HFFc6 (cell line): ENCODE measurements at regions not wholly inside any gene's neighbourhood (a gene's known extent, or its start where the extent isn't known, plus 50 kb on each side); places are given as distances from the start of the nearest gene placed in this dataset.

Experiments
- DNase-seq: peaks from one replicate; pipeline ENCODE4 v3.0.0-alpha.2; 2018
- H3K27ac Mint-ChIP-seq: 2 replicates; pipeline ENCODE4 v1.8.0; 2020; ENCODE audit warnings: mild to moderate bottlenecking, mixed read lengths
- H3K27me3 Mint-ChIP-seq: 2 replicates; pipeline ENCODE4 v1.8.0; 2021; ENCODE audit warnings: mild to moderate bottlenecking, moderate library complexity, mixed read lengths; ENCODE audit not compliant: insufficient read depth
- H3K36me3 Mint-ChIP-seq: 2 replicates; pipeline ENCODE4 v1.8.0; 2021; ENCODE audit warnings: low read depth, mixed read lengths
- H3K4me1 Mint-ChIP-seq: 2 replicates; pipeline ENCODE4 v1.8.0; 2020; ENCODE audit warnings: low read depth, mixed read lengths
- H3K4me3 Mint-ChIP-seq: 2 replicates; pipeline ENCODE4 v1.8.0; 2020; ENCODE audit warnings: mild to moderate bottlenecking, moderate library complexity, mixed read lengths
- H3K9me3 Mint-ChIP-seq: 2 replicates; pipeline ENCODE4 v1.8.0; 2020; ENCODE audit warnings: mild to moderate bottlenecking, mixed read lengths
- CTCF ChIP-seq: fragments of 200-600 bp; sonication (generic); IDR thresholded peaks from 2 replicates; pipeline ENCODE4 v1.5.0; 2021; ENCODE audit warnings: antibody characterized with exemption, mild to moderate bottlenecking

- DNase-seq, result no peak
- no peaks in the 10 kb centered on the region; the same call in 1 of the 2 replicates for H3K9me3 Mint-ChIP-seq
- H3K36me3 Mint-ChIP-seq, result peaks cover 23% of the 10 kb centered on the region
- no peak overlapping the region for H3K4me3 Mint-ChIP-seq
- no peaks in the 10 kb centered on the region for H3K27me3 Mint-ChIP-seq
- TF ChIP-seq CTCF, result no peak
- no peak overlapping the region for H3K27ac Mint-ChIP-seq
- H3K4me1 Mint-ChIP-seq, result peaks cover 39% of the 10 kb centered on the region
These were observed 113.7 kb upstream of the SLITRK1 start for GRCh38 chr13:83995930-83996329.

GRCh38 chr13:83992566-83993358, 110.5 kb upstream of the SLITRK1 start:
- no peak for DNase-seq
- Mint-ChIP-seq H3K27me3 (no peaks in the 10 kb centered on the region), H3K27ac (peak overlapping the region; percentile 78; the same call in 1 of the 2 replicates), H3K4me1 (peaks cover 66% of the 10 kb centered on the region), H3K36me3 (peaks cover 19% of the 10 kb centered on the region), H3K9me3 (no peaks in the 10 kb centered on the region; the same call in 1 of the 2 replicates), H3K4me3 (peak overlapping the region; percentile 84)
- no peak for TF ChIP-seq CTCF

GRCh38 chr13:83987394-83987793, 105.1 kb upstream of the SLITRK1 start:
- TF ChIP-seq CTCF, result no peak
- no peaks in the 10 kb centered on the region for H3K9me3 Mint-ChIP-seq
- H3K4me1 Mint-ChIP-seq, result peaks cover 62% of the 10 kb centered on the region
- H3K27me3 Mint-ChIP-seq, result no peaks in the 10 kb centered on the region
- H3K4me3 Mint-ChIP-seq, result peak overlapping the region; percentile 41; the same call in 1 of the 2 replicates
- peak overlapping the region; percentile 51; the same call in 1 of the 2 replicates for H3K27ac Mint-ChIP-seq
- H3K36me3 Mint-ChIP-seq, result peaks cover 10% of the 10 kb centered on the region; the same call in 1 of the 2 replicates
- DNase-seq, result no peak

GRCh38 chr13:83984793-83985192, 102.5 kb upstream of the SLITRK1 start:
- peaks cover 60% of the 10 kb centered on the region for H3K4me1 Mint-ChIP-seq
- DNase-seq, result no peak
- peak overlapping the region; percentile 29; the same call in 1 of the 2 replicates for H3K4me3 Mint-ChIP-seq
- H3K27me3 Mint-ChIP-seq, result no peaks in the 10 kb centered on the region
- no peaks in the 10 kb centered on the region for H3K9me3 Mint-ChIP-seq
- H3K27ac Mint-ChIP-seq, result peak overlapping the region; percentile 27; the same call in 1 of the 2 replicates
- TF ChIP-seq CTCF, result no peak
- H3K36me3 Mint-ChIP-seq, result peaks cover 8% of the 10 kb centered on the region; the same call in 1 of the 2 replicates

- TF ChIP-seq CTCF, result no peak
- Mint-ChIP-seq H3K27ac (peak overlapping the region; percentile 55; the same call in 1 of the 2 replicates), H3K9me3 (no peaks in the 10 kb centered on the region), H3K4me3 (peak overlapping the region; percentile 45; the same call in 1 of the 2 replicates), H3K36me3 (peaks cover 5% of the 10 kb centered on the region; the same call in 1 of the 2 replicates), H3K27me3 (no peaks in the 10 kb centered on the region), H3K4me1 (peaks cover 54% of the 10 kb centered on the region)
- DNase-seq, result no peak
These were observed 98.1 kb upstream of the SLITRK1 start for GRCh38 chr13:83980331-83980730.
